Adrenal gland (tissue), 5 donors: ENCODE measurements at regions not wholly inside any gene's neighbourhood (a gene's known extent, or its start where the extent isn't known, plus 50 kb on each side); places are given as distances from the start of the nearest gene placed in this dataset.

Experiments
- POLR2A ChIP-seq, 2 donors: fragments of 450-650 bp; IDR thresholded peaks; one replicate each; pipeline ENCODE4 v1.6.1; 2017; ENCODE audit warnings: antibody characterized with exemption in 2 of 2, mild to moderate bottlenecking in 2 of 2, moderate library complexity in 1 of 2
- TF ChIP-seq, protein P1 (sequence below), 6 experiments: fragments of 450-650 bp in 4 of 6; fragments of 200-600 bp in 2 of 6; sonication (generic) in 1 of 6; IDR thresholded peaks; 1 replicate in 5 of 6; 2 replicates in 1 of 6; pipeline versions ENCODE4 v1.5.1 to v1.8.0; 2016 to 2021; ENCODE audit warnings: antibody characterized with exemption in 6 of 6, mild to moderate bottlenecking in 2 of 6, moderate library complexity in 1 of 6
- donor health status: DM: no; HTN: no; CAD: no.

DNA sequence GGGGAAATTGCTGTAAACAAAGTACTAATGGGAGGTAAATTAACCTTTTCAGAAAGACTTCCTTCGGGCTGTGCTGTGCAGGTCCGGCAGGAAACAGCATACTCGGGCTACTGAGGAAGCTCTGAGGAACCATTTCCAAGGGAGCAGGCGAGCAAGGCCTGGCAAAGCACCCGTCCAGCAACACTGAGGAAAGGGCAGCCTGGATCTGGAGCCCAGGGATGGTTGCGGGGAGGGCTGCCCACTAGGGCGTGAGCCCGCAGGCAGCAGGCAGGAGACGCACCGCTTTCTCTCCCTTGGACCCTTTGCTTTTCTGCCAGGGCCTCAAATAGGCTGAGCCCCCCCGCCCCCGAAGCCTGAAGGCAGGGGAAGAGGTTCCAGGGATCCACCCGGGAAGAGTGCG lies 89.5 kb downstream of the SOX11 start:
- TF ChIP-seq, protein P1, sequence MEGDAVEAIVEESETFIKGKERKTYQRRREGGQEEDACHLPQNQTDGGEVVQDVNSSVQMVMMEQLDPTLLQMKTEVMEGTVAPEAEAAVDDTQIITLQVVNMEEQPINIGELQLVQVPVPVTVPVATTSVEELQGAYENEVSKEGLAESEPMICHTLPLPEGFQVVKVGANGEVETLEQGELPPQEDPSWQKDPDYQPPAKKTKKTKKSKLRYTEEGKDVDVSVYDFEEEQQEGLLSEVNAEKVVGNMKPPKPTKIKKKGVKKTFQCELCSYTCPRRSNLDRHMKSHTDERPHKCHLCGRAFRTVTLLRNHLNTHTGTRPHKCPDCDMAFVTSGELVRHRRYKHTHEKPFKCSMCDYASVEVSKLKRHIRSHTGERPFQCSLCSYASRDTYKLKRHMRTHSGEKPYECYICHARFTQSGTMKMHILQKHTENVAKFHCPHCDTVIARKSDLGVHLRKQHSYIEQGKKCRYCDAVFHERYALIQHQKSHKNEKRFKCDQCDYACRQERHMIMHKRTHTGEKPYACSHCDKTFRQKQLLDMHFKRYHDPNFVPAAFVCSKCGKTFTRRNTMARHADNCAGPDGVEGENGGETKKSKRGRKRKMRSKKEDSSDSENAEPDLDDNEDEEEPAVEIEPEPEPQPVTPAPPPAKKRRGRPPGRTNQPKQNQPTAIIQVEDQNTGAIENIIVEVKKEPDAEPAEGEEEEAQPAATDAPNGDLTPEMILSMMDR (IDR thresholded peaks at IDR 0.05), result no peak
- TF ChIP-seq POLR2A (IDR thresholded peaks at IDR 0.05), result no peak
